ENCODE measurements at regions not wholly inside any gene's neighbourhood (a gene's known extent, or its start where the extent isn't known, plus 50 kb on each side); places are given as distances from the start of the nearest gene placed in this dataset.
"Not testable (repeated sequence)": the region's sequence is repeated elsewhere in the genome, so short reads cannot be mapped to it uniquely, and the experiment has no call there.

DNA sequence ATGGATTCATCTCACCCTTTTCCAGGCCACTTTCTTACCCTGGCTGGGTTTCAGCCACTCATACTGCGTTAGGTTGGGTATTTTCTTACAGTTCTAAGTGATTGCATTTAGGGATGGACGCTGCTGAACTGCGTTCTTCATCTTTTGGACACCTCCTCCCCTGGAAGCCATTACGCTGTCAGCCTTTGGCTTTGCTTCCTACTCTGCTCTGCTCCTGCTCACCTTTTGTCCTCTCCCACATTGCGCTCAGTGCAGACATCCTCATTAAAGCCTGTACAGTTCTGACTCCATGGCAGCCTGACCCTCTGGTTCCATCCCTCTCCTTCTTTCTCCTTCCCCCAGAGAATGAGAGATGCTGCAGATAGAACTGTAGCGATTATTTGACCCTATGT is 108.9 kb downstream of the SRGAP2 start:
- not testable (repeated sequence) for DNase-seq (ENCODE audit: low read depth in 2 of 2)

DNA sequence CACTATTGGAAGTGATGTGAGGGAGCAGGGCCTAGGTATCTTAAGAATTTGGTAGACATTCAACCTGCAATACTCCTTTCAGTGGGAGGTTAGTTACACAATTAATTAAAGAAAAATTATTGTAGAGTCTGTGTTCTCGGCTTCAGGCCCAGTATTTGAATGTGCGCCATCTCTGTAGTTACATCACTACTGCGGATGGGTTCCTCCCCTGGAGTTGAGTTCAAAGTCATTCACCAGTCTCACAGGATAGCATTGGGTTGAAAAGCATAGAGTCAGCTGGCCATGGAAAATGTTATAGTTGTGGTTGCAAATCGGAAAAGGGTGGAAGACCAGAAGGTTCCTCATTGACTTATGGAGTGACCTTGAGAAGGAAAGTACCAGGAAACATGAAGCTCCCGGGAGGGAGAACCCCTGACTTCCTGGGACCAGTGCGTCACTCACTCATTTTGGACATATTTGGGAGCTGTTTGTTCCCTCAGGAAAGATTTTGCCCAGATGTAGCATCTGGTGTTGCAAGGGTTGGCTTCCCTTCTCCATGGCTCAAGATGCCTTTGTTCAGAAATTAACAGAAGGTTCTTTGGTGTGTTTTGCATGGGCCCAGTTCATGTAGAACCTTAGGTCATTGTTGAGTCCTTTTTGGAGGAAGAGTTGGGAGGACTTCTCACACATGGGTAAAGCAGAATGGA is 111.8 kb downstream of the SRGAP2 start:
- DNase-seq (ENCODE audit: low read depth in 2 of 2), result not testable (repeated sequence)

- DNase-seq (ENCODE audit: low read depth in 2 of 2), result not testable (repeated sequence)
Measured at GRCh38 chr1:206316901-206317300, 113.6 kb downstream of the SRGAP2 start.

- DNase-seq (ENCODE audit: low read depth in 2 of 2), result not testable (repeated sequence)
Measured at GRCh38 chr1:206317878-206318514, 114.7 kb downstream of the SRGAP2 start.

DNA sequence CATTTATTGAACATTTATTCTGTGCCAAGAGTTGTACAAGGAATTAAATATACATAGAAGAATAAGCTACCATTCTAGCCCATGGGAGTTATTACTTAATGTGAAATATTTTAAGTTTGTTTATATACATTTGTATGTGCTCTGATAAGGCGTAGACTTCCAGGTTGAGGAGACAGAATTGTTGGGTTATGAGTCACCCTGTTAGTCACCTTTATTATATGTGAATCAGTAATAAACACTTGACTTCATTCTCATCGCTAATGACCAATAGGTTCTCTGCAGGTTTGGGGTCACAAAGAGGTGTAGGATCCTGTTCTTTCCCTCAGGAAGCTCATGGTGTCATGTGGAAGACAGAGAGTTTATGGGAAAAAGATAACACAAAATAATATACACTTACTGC is 116.9 kb downstream of the SRGAP2 start:
- DNase-seq (ENCODE audit: low read depth in 2 of 2), result not testable (repeated sequence)

- not testable (repeated sequence) for DNase-seq (ENCODE audit: low read depth in 2 of 2)
Measured at GRCh38 chr1:206326159-206326939, 123.0 kb downstream of the SRGAP2 start.

DNA sequence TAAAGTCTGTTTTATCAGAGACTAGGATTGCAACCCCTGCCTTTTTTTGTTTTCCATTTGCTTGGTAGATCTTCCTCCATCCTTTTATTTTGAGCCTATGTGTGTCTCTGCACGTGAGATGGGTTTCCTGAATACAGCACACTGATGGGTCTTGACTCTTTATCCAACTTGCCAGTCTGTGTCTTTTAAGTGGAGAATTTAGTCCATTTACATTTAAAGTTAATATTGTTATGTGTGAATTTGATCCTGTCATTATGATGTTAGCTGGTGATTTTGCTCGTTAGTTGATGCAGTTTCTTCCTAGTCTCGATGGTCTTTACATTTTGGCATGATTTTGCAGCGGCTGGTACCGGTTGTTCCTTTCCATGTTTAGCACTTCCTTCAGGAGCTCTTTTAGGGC is 128.3 kb downstream of the SRGAP2 start:
- not testable (repeated sequence) for DNase-seq (ENCODE audit: low read depth in 2 of 2)

DNA sequence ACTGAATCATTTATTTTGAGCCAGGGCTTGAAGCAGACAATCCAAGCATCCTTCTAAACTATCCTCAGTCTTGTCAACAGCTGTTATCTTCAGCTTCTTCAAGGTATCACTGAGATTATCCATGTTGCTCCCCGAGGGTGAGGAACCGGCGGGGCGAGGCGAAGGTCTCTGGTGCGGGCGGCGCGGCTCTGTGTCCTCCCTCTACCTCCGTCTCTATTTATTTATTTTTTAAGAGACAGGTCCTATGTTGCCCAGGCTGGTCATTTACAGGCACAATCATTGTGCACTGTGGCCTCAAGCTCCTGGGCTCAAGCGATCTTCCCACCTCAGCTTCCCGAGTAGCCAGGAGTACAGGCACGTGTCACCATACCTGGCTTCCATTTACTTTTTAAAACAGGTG is 130.0 kb downstream of the SRGAP2 start:
- not testable (repeated sequence) for DNase-seq (ENCODE audit: low read depth in 2 of 2)

- not testable (repeated sequence) for DNase-seq (ENCODE audit: low read depth in 2 of 2)
Measured at GRCh38 chr1:206333897-206334296, 130.6 kb downstream of the SRGAP2 start.

DNA sequence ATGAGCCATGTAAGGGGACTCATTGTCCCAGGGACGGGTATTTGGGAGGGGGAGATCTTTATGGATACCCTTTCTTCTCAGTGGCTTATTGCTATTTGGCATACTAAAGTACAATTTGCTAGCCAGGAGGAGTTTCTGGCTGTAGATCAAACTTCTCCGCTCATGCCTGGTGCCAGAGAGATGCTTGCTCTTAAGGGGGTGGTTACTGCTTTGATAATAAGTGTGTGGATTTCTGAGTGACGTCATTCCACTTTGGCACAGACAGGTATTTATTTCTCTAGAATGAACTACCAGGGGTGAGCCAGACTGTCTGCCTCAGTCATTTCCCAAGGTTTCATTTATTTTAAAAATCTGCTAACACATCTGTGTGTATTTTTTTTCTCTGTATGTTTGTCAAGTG is 131.1 kb downstream of the SRGAP2 start:
- not testable (repeated sequence) for DNase-seq (ENCODE audit: low read depth in 2 of 2)

GRCh38 chr1:206335162-206335561 is 131.8 kb downstream of the SRGAP2 start:
- DNase-seq (ENCODE audit: low read depth in 2 of 2), result not testable (repeated sequence)

DNA sequence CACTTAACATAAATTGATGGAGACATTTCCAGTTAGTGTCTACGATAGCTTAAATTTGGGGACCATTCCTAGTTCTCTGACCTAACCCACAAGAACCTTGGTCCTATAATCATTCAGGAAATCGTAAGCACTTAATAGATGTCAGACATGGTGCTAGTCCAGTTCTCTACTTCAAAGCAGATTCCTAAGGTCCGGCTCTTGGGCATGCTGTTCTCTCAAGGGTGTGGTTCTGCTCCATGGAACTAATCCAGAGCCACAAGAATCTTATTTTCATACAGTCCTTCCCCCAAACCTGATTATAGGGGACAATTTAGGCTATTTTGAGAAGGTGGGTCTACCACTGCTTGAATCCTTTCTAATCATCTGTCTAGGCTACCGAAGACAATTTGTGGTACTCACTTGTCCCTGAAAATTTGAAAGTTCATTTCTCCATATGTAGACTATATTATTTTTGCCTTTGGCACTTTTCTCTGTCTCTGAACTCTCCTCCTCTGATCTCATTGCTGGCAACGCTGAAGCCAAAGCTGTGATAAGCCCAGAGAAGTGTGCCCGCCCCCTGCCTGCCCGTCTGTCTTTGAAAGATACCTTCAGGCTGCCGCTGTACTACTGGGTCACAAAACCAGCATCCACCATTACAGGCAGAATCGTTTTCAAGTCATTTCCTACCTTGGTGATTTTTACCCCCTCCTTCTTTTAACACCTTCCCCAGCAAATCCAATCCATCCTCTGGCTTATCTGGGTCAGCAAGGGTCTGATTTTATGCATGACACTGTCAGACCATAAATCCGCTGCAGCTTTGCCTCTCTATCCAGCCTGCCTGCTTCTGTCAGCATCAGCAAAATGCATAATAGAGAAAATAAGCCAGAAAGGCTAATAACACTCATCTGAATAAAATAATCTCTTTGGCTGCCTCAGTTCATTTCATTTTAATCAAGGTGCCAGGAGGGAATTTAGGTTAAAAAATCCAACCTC is 132.8 kb downstream of the SRGAP2 start:
- not testable (repeated sequence) for DNase-seq (ENCODE audit: low read depth in 2 of 2)

- DNase-seq (ENCODE audit: low read depth in 2 of 2), result not testable (repeated sequence)
Measured at GRCh38 chr1:206337024-206337423, 133.3 kb upstream of the IKBKE start.

GRCh38 chr1:206350493-206351275 is 119.6 kb upstream of the IKBKE start:
- not testable (repeated sequence) for DNase-seq (ENCODE audit: low read depth in 2 of 2)

DNA sequence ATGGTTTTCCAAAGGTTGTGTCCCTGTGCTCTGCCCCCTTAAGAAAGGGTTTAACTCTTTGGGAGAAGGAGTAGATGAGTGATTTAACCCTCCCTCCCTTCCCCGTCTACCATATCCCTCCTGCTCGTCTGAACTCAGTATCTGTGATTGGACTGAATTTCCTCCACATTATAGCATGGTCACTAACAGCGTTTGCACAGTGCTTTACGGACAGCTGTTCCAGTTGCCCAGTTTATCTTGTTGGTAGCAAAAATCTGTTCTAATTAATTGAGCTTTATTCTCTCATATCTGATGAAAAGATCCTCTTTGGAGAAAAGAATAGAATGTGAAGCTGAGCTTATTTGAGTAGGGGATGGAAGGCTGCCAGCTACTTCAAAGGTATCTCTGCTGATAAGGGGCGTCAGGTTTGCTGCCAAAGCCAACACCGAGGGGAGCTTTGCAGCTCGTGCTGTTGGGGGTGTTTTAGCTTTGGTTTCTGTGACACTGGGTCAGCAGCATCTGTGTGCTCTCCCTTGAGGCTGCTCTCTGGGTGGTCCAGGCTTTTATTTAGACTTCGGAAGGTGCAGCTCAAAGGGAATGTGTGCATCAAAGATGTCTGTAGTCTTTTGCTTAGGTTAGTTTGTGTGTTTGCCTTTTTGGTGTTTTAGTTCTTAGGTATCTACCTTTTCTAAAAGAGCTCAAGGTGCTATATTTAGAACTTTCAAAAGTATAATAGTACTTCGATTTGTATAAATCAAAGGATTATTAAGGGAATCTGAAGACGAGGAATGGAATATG is 118.8 kb upstream of the IKBKE start:
- not testable (repeated sequence) for DNase-seq (ENCODE audit: low read depth in 2 of 2)

DNA sequence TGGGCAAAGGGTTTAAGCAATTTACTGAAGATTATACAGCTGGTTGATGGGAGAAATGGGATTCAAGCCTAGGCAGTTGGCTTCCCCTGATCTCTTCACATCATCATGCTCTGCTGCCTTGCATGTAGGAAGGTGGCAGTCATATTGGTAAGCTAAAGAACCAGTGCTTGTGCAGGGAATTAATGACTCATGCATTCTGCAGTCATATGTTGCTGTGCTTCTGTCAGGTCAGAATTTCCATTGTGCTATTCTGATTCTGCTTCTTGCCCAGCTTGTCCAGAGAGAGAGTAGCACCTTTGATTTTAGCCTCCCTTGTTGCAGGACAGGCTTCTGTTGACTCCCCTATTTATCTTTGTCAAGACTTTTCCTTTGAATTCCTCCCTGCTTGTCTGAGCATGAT is 114.0 kb upstream of the IKBKE start:
- DNase-seq (ENCODE audit: low read depth in 2 of 2), result not testable (repeated sequence)

GRCh38 chr1:206357962-206358361 is 112.3 kb upstream of the IKBKE start:
- not testable (repeated sequence) for DNase-seq (ENCODE audit: low read depth in 2 of 2)

DNA sequence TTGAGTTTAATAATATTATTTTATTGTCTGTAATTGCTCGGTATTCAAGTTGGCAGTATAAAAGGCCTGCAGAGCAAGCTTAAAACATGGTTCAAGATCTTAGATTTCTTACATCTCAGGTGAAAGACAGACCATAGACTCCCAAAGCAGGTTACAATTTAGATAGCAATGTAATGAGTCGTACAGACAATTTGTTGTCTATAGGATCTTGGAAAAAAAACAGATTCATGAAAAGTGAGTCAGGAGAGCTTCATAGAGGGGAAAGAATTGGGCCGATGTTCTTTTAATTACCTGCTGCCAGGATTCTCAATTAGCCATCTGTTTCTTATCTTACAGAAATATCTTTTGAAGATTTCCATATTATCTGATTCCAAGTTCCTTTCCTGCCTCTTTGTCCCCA is 111.5 kb upstream of the IKBKE start:
- DNase-seq (ENCODE audit: low read depth in 2 of 2), result not testable (repeated sequence)

- not testable (repeated sequence) for DNase-seq (ENCODE audit: low read depth in 2 of 2)
Measured at GRCh38 chr1:206359377-206359776, 110.9 kb upstream of the IKBKE start.

All from fibroblast of skin of left biceps (primary cell).